HG03571 (cell line): ENCODE measurements at regions not wholly inside any gene's neighbourhood (a gene's known extent, or its start where the extent isn't known, plus 50 kb on each side); places are given as distances from the start of the nearest gene placed in this dataset.

Source experiments
- ATAC-seq: cut with Tn5 transposase; IDR thresholded peaks from one replicate; pipeline ENCODE4 v1.9.1; 2021; ENCODE audit not compliant: unreplicated experiment

- ATAC-seq = no peak
Measured at GRCh38 chr9:88811511-88811910, 179.8 kb upstream of the S1PR3 start.

GRCh38 chr9:88812938-88813637 is 178.2 kb upstream of the S1PR3 start:
- ATAC-seq = no peak

- ATAC-seq = no peak
Measured at GRCh38 chr9:88813638-88814209, 177.5 kb upstream of the S1PR3 start.

GRCh38 chr9:88814577-88814976 is 176.7 kb upstream of the S1PR3 start:
- no peak for ATAC-seq

GRCh38 chr9:88816141-88816540 is 175.1 kb upstream of the S1PR3 start:
- no peak for ATAC-seq

- ATAC-seq = no peak
Measured at GRCh38 chr9:88816591-88816990, 174.7 kb upstream of the S1PR3 start.

GRCh38 chr9:88817628-88818027 is 173.6 kb upstream of the S1PR3 start:
- ATAC-seq = no peak

GRCh38 chr9:88818495-88819201 is 172.6 kb upstream of the S1PR3 start:
- no peak for ATAC-seq

GRCh38 chr9:88819476-88819875 is 171.8 kb upstream of the S1PR3 start:
- ATAC-seq = no peak

- no peak for ATAC-seq
Measured at GRCh38 chr9:88820055-88820454, 171.2 kb upstream of the S1PR3 start.

GRCh38 chr9:88821033-88821745 is 170.1 kb upstream of the S1PR3 start:
- ATAC-seq = no peak

GRCh38 chr9:88821746-88822106 is 169.5 kb upstream of the S1PR3 start:
- ATAC-seq = no peak

GRCh38 chr9:88824711-88825110 is 166.6 kb upstream of the S1PR3 start:
- ATAC-seq = no peak

- ATAC-seq = no peak
Measured at GRCh38 chr9:88826181-88826580, 165.1 kb upstream of the S1PR3 start.

GRCh38 chr9:88826771-88827181 is 164.5 kb upstream of the S1PR3 start:
- ATAC-seq = no peak

GRCh38 chr9:88828018-88828417 is 163.2 kb upstream of the S1PR3 start:
- no peak for ATAC-seq

GRCh38 chr9:88828492-88828974 is 162.7 kb upstream of the S1PR3 start:
- ATAC-seq = no peak

- ATAC-seq = no peak
Measured at GRCh38 chr9:88829276-88829675, 162.0 kb upstream of the S1PR3 start.

- no peak for ATAC-seq
Measured at GRCh38 chr9:88831713-88832407, 159.4 kb upstream of the S1PR3 start.

GRCh38 chr9:88833946-88834345 is 157.3 kb upstream of the S1PR3 start:
- no peak for ATAC-seq

GRCh38 chr9:88835038-88835466 is 156.2 kb upstream of the S1PR3 start:
- peak; percentile 88 for ATAC-seq
